22Rv1 (cell line): ENCODE measurements at regions not wholly inside any gene's neighbourhood (a gene's known extent, or its start where the extent isn't known, plus 50 kb on each side); places are given as distances from the start of the nearest gene placed in this dataset.

Source experiments
- H3K27ac ChIP-seq: fragments of 450-650 bp; 2 replicates; pipeline ENCODE4 v1.5.1; 2017
- ZFX ChIP-seq: fragments of 450-650 bp; IDR thresholded peaks from 2 replicates; pipeline ENCODE4 v1.6.1; 2017; ENCODE audit warnings: antibody characterized with exemption, borderline replicate concordance
- TF ChIP-seq, protein P1 (sequence below): fragments of 450-650 bp; IDR thresholded peaks from 2 replicates; pipeline ENCODE4 v1.5.1; 2017; ENCODE audit warnings: mild to moderate bottlenecking

DNA sequence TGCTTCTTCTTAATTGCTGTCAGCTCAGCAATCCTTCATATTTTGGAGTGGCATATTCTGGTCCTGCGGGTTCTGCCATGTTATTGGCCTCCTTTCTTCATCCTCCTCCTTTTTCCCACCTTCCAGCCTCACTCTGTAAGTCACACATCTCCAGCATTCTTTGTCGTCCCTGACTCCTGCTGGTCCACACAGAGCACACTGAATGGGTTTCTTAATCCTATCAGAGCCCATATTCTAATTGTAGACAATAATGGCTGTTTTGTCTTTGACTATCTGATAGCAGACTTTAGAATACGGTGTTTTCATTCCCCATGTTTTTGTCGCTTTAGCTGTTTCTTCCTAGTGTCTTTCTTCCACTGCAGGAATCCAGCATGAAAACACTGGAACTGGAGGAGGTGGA, 389.6 kb downstream of the REEP3 start:
- TF ChIP-seq, protein P1, sequence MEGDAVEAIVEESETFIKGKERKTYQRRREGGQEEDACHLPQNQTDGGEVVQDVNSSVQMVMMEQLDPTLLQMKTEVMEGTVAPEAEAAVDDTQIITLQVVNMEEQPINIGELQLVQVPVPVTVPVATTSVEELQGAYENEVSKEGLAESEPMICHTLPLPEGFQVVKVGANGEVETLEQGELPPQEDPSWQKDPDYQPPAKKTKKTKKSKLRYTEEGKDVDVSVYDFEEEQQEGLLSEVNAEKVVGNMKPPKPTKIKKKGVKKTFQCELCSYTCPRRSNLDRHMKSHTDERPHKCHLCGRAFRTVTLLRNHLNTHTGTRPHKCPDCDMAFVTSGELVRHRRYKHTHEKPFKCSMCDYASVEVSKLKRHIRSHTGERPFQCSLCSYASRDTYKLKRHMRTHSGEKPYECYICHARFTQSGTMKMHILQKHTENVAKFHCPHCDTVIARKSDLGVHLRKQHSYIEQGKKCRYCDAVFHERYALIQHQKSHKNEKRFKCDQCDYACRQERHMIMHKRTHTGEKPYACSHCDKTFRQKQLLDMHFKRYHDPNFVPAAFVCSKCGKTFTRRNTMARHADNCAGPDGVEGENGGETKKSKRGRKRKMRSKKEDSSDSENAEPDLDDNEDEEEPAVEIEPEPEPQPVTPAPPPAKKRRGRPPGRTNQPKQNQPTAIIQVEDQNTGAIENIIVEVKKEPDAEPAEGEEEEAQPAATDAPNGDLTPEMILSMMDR: no peak
- no peak for TF ChIP-seq ZFX

DNA sequence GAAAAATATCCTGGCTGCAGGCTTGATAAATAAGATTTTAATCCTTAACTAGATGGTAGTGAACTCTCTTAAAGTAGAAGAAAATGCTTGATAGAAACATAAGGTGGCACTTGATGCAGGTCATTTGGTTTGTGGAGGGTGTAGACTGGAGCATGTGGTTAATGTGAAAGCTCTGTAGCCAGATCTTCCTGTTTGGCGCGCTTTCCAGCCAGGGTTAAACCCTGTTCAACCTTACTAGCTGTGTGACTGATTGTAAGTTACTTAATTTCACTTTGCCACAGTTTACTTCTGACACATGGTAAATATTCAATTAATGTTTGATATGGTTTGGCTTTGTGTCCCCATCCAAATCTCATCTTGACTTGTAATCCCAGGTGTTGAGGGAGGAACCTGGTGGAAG, 394.0 kb downstream of the REEP3 start:
- H3K27ac ChIP-seq: no peak overlapping the region
- TF ChIP-seq, protein P1: no peak
- no peak for TF ChIP-seq ZFX

More for the DNA sequence above, 389.6 kb downstream of the REEP3 start:
- no peak overlapping the region for H3K27ac ChIP-seq

DNA sequence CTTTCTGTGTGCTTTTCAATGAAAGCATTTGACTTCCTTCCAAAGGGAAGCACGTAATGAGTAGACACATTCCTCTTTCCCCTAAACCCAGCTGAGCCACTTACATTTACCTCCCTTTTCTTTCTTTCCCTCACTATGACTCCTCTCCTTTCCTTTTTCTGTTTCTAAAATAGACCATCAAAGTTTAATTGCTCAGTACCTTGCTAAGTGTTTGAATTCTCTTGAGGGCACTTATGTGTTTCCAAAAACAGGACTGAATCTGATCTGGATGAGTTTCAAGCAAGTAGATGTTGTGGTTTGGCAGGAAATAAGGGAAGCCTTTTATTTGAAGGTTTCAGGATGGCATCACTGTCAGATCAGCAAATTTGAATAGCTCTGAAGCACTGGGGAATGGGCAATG, 396.2 kb downstream of the REEP3 start:
- TF ChIP-seq, protein P1: no peak
- TF ChIP-seq ZFX: no peak

DNA sequence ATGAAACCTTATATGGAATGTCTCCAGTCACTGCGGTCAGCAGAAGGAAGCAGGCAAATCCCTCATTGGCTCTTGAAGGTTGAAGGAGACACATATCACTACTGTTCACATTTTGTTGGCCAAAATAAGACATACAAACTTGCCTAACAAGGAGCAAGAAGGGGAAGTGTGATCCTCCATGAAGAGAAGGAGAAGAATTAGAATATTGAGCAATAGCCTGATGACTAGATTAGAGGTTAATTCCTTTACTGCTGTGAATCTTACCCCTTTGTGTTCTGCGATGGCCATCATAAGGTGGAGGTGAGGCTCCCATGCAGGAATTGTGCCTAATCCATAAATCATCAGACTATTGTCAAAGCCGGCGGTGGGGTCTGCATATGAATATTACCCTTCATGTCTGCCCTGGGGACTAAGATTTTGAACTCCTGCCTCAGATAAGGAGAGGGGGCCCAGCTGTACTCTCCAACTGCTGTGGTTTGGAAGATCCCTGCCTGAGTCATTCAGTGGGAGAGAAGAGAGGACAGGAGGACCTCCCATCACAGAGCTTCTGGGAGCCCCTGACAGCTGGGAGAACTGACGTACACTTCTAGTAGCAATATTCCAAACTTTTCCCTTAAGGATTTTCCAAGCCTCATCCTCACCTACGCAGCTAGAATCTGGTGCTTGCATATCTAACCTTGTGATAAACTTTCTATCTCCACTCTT, 398.5 kb downstream of the REEP3 start:
- TF ChIP-seq ZFX: no peak
- TF ChIP-seq, protein P1: no peak
- H3K27ac ChIP-seq: no peak overlapping the region

More for the DNA sequence above, 396.2 kb downstream of the REEP3 start:
- no peak overlapping the region for H3K27ac ChIP-seq

DNA sequence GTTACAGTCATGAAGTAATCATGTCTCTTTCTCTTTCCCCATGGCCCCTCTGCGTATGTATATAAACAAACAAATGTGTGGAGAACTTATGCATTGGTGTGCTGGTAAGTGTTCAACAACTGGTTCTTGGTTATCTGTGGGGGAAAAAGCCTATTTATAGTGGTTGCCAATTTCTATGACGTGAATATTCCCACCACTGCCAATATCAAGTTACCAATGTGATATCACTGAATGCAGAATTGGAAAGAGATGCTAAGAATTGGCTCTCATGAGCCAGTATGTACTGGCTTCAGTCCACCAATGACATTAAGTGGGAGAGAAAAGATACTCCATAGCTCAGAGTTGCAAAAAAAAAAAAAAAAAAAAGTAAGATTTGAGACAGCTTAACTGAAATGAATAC, 399.7 kb downstream of the REEP3 start:
- TF ChIP-seq, protein P1: no peak
- no peak overlapping the region for H3K27ac ChIP-seq

DNA sequence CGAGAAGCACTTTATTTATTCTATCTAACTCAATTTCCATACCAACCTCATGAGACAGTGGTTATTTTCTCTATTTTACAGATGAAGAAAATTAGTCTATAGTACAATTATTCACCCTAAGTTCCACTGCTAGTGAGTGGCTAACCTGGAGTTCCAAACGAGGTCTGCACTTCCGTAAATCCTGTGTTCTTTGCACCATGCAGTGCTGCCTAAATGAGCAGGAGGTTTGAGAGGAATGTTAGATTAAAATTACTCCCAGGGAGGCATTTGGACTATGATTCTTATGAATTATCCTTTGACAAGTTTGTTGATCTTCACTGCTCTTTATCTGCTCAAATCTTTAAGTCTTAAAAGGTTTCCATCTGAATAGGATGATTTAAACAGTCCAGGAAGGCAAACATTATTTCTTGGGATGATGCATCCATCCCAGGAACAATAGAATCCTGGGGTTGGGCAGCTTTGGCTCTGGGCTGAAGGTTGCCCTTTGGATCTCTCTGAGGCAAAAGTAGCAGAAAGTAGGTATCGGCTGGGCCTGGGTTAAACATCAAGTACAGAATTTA, 400.8 kb downstream of the REEP3 start:
- no peak overlapping the region for H3K27ac ChIP-seq
- TF ChIP-seq, protein P1: no peak
- no peak for TF ChIP-seq ZFX

DNA sequence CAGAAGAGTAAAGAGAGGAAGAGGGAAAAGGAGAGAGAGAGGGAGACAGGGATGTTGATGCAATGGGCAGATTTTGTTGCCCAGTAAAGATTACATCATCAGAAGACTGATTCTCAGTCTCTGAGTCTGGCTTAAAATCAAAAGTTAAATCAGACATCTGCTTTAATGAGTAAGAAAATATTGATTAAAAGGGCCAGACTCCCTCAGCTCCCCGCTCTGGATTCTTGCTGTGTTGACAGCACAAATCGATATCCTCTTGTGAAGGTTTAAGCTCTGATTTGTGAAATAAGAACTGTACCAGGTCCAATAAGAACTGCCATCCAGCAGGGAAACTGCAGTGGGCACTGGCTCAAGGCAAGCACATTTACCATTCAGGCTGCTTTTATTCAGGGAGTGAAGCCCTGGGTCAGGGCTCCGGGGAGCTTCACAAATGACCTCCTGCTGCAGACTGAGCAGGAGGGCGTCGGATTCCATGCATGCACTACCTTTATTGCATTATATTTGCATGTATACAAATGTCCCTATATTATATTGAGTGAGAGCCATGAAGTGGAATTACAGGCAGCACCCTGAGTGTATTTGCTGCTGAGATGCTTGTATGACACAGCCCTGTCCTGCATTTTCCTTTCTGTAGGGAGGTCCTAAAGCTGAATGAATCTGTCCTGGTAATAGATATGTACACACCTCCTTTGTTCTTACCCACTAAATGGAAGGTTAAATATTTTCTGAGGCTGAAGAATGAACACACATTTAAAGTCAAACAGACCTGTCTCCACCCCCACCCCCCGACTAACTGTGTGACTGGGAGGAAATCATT, 401.5 kb downstream of the REEP3 start:
- H3K27ac ChIP-seq: no peak overlapping the region

More for the DNA sequence above, 401.5 kb downstream of the REEP3 start:
- TF ChIP-seq ZFX: no peak
- TF ChIP-seq, protein P1: no peak
